ENCODE measurements at regions not wholly inside any gene's neighbourhood (a gene's known extent, or its start where the extent isn't known, plus 50 kb on each side); places are given as distances from the start of the nearest gene placed in this dataset.
A peak's percentile ranks its signal among the peaks of the same experiment; 100 is the strongest.
"Not testable (repeated sequence)": the region's sequence is repeated elsewhere in the genome, so short reads cannot be mapped to it uniquely, and the experiment has no call there.

DNA sequence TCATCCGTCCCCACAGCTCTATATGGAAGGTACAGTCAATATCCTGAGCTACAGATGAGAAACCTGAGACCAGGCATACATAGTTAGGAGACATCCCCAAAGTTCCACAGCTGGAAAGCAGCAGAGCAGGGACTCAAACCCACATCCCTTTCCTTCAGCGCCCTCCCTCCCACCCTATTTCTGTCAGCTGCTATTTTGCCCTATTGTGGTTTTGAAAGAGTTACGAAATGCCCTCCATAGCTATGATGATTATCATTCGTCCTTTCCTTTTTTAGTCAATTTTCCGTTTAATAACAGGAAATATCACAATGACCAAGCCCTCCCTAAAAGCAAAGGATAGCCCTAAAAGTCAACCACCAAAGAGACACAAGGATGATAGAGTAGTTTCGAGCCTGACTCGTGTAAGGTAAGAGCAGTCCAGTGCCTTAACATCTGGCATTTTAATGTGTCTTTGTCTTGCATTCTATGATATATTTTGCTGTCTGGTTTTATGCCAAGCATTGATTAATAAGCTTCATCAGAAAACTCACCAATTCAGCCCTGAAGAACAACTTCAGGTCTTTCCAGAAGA lies 264.3 kb upstream of the NBPF12 start:
- intact Hi-C loops (cut with micrococcal nuclease); in situ Hi-C loops (cut with MboI; ENCODE audit: low sequenced_read_pairs); dilution Hi-C loops (cut with HindIII; ENCODE audit: low sequenced_read_pairs, unreplicated experiment): not testable (repeated sequence)

DNA sequence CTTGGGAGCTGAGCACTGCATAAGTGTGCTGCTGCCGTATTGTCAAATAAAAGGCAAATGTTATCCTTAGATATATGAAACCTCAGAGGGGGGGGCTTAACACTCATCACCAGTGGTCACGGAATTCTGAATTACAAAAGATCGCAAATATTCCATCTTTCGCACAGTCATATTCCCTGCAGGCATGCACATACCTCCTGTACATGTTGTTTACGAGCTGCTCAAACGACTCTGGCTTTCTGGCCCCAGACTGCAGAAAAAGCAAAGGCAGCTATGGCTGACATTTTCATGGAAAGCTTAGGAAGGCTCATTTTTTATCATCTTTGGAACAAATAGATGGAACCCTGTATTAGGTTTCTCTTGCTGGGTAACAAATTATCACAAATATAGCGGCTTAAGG lies 265.5 kb upstream of the NBPF12 start:
- peak; percentile 24; the same call in 1 of the 2 replicates for ATAC-seq (ENCODE audit: low read depth)
- H3K36me3 ChIP-seq (ENCODE audit: control insufficient read depth, insufficient read depth, low read length); H2BK5ac ChIP-seq (ENCODE audit: low read depth, low read length, poor library complexity, severe bottlenecking); DNase-seq; H4K8ac ChIP-seq (ENCODE audit: low read depth in 2 of 2, low read length in 2 of 2); H3K56ac ChIP-seq (ENCODE audit: extremely low read depth, insufficient read depth, low read length); H3K14ac ChIP-seq (replicated peaks; ENCODE audit: low read depth, low read length); H3K9me1 ChIP-seq (ENCODE audit: insufficient read depth, low read length); H3K9me3 ChIP-seq (ENCODE audit: control insufficient read depth, insufficient read depth, low read length); H3K4me3 ChIP-seq (ENCODE audit: insufficient read depth, low read depth, low read length); H3K79me1 ChIP-seq (ENCODE audit: low read depth in 1 of 2, low read length in 2 of 2); intact Hi-C loops (cut with micrococcal nuclease); H3K23ac ChIP-seq (ENCODE audit: low read depth, low read length); in situ Hi-C loops (cut with MboI; ENCODE audit: low sequenced_read_pairs); H4K5ac ChIP-seq (ENCODE audit: low read depth, low read length); H4K20me1 ChIP-seq (ENCODE audit: insufficient read depth, low read length); H4K91ac ChIP-seq (ENCODE audit: insufficient read depth, low read depth, low read length); H2AK9ac ChIP-seq (replicated peaks; ENCODE audit: low read depth, low read length, poor library complexity); BruUV-seq (replicated peaks); POLR2A ChIA-PET (ENCODE audit: unreplicated experiment); H3K4me2 ChIP-seq (ENCODE audit: low read depth, low read length); H3K4me1 ChIP-seq (ENCODE audit: control insufficient read depth, insufficient read depth, low read length); H2BK120ac ChIP-seq (ENCODE audit: low read depth, low read length); CTCF ChIA-PET; H2AFZ ChIP-seq (replicated peaks; ENCODE audit: low read length, poor library complexity); H2AK5ac ChIP-seq (ENCODE audit: low read depth, low read length); H3K9ac ChIP-seq (ENCODE audit: low read depth, low read length); H3K18ac ChIP-seq (ENCODE audit: low read depth, low read length); H3K4ac ChIP-seq (ENCODE audit: low read depth, low read length); dilution Hi-C loops (cut with HindIII; ENCODE audit: low sequenced_read_pairs, unreplicated experiment); H3K27ac ChIP-seq (ENCODE audit: insufficient read depth, low read length); H3K27me3 ChIP-seq (ENCODE audit: control insufficient read depth, insufficient read depth, low read length); H2BK15ac ChIP-seq (ENCODE audit: low read depth, low read length); H2BK20ac ChIP-seq (ENCODE audit: low read depth, low read length): not testable (repeated sequence)
- no CpG with 5 or more reads among the region's 7 CpGs for WGBS, 2 experiments (ENCODE audit: extremely low coverage in 2 of 2, insufficient read length in 1 of 2)

More for the DNA sequence above, 264.3 kb upstream of the NBPF12 start:
- H2BK20ac ChIP-seq (ENCODE audit: low read depth, low read length); H3K9ac ChIP-seq (ENCODE audit: low read depth, low read length); H3K9me3 ChIP-seq (ENCODE audit: control insufficient read depth, insufficient read depth, low read length); BruUV-seq (replicated peaks); H3K9me1 ChIP-seq (ENCODE audit: insufficient read depth, low read length); H2AFZ ChIP-seq (replicated peaks; ENCODE audit: low read length, poor library complexity); H2BK120ac ChIP-seq (ENCODE audit: low read depth, low read length); DNase-seq; H3K18ac ChIP-seq (ENCODE audit: low read depth, low read length); CTCF ChIA-PET; H3K27me3 ChIP-seq (ENCODE audit: control insufficient read depth, insufficient read depth, low read length); POLR2A ChIA-PET (ENCODE audit: unreplicated experiment); H3K79me1 ChIP-seq (ENCODE audit: low read depth in 1 of 2, low read length in 2 of 2); H2BK15ac ChIP-seq (ENCODE audit: low read depth, low read length); H2AK5ac ChIP-seq (ENCODE audit: low read depth, low read length); H4K8ac ChIP-seq (ENCODE audit: low read depth in 2 of 2, low read length in 2 of 2); H3K36me3 ChIP-seq (ENCODE audit: control insufficient read depth, insufficient read depth, low read length); H4K91ac ChIP-seq (ENCODE audit: insufficient read depth, low read depth, low read length); H3K14ac ChIP-seq (replicated peaks; ENCODE audit: low read depth, low read length); H3K4me1 ChIP-seq (ENCODE audit: control insufficient read depth, insufficient read depth, low read length); H3K56ac ChIP-seq (ENCODE audit: extremely low read depth, insufficient read depth, low read length); H3K27ac ChIP-seq (ENCODE audit: insufficient read depth, low read length); H3K4me2 ChIP-seq (ENCODE audit: low read depth, low read length); H4K5ac ChIP-seq (ENCODE audit: low read depth, low read length); H3K4ac ChIP-seq (ENCODE audit: low read depth, low read length); ATAC-seq (ENCODE audit: low read depth); H2AK9ac ChIP-seq (replicated peaks; ENCODE audit: low read depth, low read length, poor library complexity); H4K20me1 ChIP-seq (ENCODE audit: insufficient read depth, low read length); H2BK5ac ChIP-seq (ENCODE audit: low read depth, low read length, poor library complexity, severe bottlenecking); H3K23ac ChIP-seq (ENCODE audit: low read depth, low read length); H3K4me3 ChIP-seq (ENCODE audit: insufficient read depth, low read depth, low read length): not testable (repeated sequence)
- no CpG with 5 or more reads among the region's 7 CpGs for WGBS, 2 experiments (ENCODE audit: extremely low coverage in 2 of 2, insufficient read length in 1 of 2)
